Lower leg skin (tissue), 3 donors: ENCODE measurements at regions not wholly inside any gene's neighbourhood (a gene's known extent, or its start where the extent isn't known, plus 50 kb on each side); places are given as distances from the start of the nearest gene placed in this dataset.
"Not testable (repeated sequence)": the region's sequence is repeated elsewhere in the genome, so short reads cannot be mapped to it uniquely, and the experiment has no call there.

ENCODE experiments used
- POLR2A ChIP-seq, 2 donors: fragments of 450-650 bp; IDR thresholded peaks; one replicate each; pipeline ENCODE4 v1.6.1; 2016 to 2017; ENCODE audit warnings: antibody characterized with exemption in 2 of 2, mild to moderate bottlenecking in 1 of 2, moderate library complexity in 1 of 2
- TF ChIP-seq, protein P1 (sequence below), 3 donors: fragments of 450-650 bp; IDR thresholded peaks; one replicate each; pipeline ENCODE4 v1.5.1; 2016; ENCODE audit warnings: antibody characterized with exemption in 3 of 3, mild to moderate bottlenecking in 3 of 3, moderate library complexity in 2 of 3

DNA sequence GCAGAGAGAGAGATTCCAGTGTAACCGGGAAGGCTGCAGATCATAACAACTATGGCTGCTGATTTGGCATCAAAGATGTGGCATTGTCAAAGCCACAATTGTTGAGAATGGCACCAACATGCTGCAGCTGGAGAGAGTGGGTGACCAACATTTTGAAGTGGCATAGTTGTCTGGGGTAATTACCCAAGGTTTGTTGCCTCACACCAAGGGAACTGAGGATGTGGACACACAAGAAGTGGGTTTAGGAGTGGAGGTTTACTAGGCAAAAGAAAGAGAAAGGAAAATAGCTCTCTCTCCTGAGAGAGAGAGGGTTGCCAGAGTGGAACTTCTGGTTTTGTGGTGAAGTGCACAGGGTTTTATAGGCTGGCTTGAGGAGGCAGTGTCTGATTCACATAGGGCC is 126.6 kb downstream of the FAM72C start:
- TF ChIP-seq, protein P1, sequence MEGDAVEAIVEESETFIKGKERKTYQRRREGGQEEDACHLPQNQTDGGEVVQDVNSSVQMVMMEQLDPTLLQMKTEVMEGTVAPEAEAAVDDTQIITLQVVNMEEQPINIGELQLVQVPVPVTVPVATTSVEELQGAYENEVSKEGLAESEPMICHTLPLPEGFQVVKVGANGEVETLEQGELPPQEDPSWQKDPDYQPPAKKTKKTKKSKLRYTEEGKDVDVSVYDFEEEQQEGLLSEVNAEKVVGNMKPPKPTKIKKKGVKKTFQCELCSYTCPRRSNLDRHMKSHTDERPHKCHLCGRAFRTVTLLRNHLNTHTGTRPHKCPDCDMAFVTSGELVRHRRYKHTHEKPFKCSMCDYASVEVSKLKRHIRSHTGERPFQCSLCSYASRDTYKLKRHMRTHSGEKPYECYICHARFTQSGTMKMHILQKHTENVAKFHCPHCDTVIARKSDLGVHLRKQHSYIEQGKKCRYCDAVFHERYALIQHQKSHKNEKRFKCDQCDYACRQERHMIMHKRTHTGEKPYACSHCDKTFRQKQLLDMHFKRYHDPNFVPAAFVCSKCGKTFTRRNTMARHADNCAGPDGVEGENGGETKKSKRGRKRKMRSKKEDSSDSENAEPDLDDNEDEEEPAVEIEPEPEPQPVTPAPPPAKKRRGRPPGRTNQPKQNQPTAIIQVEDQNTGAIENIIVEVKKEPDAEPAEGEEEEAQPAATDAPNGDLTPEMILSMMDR (IDR thresholded peaks at IDR 0.05) = not testable (repeated sequence)
- TF ChIP-seq POLR2A (IDR thresholded peaks at IDR 0.05) = not testable (repeated sequence)
